ENCODE measurements at regions not wholly inside any gene's neighbourhood (a gene's known extent, or its start where the extent isn't known, plus 50 kb on each side); places are given as distances from the start of the nearest gene placed in this dataset.

DNA sequence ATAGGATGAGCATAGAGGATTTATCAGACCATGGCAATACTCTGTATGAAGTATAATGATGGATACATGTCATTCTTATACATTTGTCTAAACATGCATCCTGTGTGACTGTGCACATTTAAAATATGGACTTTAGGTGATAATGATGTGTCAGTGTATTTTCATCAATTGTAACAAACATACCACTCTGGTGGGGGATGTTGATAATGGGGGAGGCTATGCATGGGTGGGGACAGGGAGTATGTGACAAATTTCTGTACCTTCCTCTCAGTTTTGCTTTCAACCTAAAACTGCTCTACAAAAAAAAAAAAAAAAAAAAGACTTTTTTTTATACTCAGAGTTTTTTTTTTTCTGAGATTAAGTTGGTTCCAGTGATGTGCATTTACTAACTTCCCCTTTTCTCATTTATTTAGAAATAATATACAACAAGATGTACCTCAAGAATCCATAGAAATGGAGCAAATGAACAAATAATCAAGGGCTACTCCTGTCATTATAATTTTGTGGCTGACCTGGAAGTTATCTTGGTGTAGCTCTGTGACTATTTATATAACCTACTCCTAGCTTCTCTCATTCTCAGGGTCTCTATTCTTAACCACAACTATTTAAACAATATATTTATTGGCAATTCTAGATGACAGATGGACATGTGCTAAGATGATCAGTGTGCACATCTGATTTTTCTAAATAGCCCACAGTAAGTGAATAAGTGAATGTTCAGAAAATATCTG lies 108.9 kb upstream of the ITGA4 start:
- no peak for FAIRE-seq
- no peaks in the 10 kb centered on the region for H3K9me3 Mint-ChIP-seq (ENCODE audit: unreplicated experiment)

DNA sequence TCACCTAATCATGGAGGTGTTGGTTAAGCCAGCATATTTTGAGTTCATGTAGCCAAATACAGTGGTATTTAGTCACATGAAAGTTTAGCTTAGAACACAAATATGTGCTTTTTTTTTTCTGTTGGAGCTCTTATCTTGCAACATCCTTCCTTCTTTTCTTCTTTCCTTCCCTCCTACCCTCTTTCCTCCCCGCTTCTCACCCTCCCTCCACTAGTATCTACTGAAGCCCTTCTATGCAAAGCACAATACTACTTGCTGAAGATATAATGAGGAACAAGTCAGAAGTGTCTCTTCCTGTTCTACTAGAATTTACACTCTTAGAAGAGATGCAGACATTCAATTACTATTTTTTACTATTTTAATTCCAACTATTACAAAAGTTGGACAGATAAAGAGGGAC lies 105.0 kb upstream of the ITGA4 start:
- H3K4me2 ChIP-seq (ENCODE audit: low read length), result no peak overlapping the region
- FAIRE-seq, result no peak
- peaks cover 6% of the 10 kb centered on the region for H3K4me1 Mint-ChIP-seq (ENCODE audit: low read depth, unreplicated experiment)
- H4K20me1 ChIP-seq (ENCODE audit: insufficient read depth, low read length), result no peaks in the 10 kb centered on the region
- H3K27ac Mint-ChIP-seq (ENCODE audit: unreplicated experiment), result no peak overlapping the region
- H3K27me3 Mint-ChIP-seq (ENCODE audit: low read depth, unreplicated experiment), result no peaks in the 10 kb centered on the region
- H3K9me3 Mint-ChIP-seq (ENCODE audit: unreplicated experiment), result no peaks in the 10 kb centered on the region
- H3K36me3 Mint-ChIP-seq (ENCODE audit: low read depth, unreplicated experiment), result no peaks in the 10 kb centered on the region
- no peaks in the 10 kb centered on the region for H3K9me3 ChIP-seq (ENCODE audit: insufficient read depth, low read depth, low read length)
- no peaks in the 10 kb centered on the region for H3K79me2 ChIP-seq (ENCODE audit: insufficient read depth, low read length)
- no peak for DNase-seq (ENCODE audit: low read depth)
- H3K27me3 ChIP-seq (ENCODE audit: insufficient read depth, low read length), result no peaks in the 10 kb centered on the region
- peaks cover 7% of the 10 kb centered on the region for H3K4me1 ChIP-seq (ENCODE audit: insufficient read depth, low read length)
- H3K27ac ChIP-seq (ENCODE audit: low read depth, low read length), result no peak overlapping the region
- no peak overlapping the region for H3K4me3 Mint-ChIP-seq (ENCODE audit: unreplicated experiment)
- H2AFZ ChIP-seq (ENCODE audit: low read depth, low read length), result no peak overlapping the region
- no peak for TF ChIP-seq EZH2 (IDR thresholded peaks at IDR 0.05; ENCODE audit: insufficient read depth, low read length)
- TF ChIP-seq, protein P1, sequence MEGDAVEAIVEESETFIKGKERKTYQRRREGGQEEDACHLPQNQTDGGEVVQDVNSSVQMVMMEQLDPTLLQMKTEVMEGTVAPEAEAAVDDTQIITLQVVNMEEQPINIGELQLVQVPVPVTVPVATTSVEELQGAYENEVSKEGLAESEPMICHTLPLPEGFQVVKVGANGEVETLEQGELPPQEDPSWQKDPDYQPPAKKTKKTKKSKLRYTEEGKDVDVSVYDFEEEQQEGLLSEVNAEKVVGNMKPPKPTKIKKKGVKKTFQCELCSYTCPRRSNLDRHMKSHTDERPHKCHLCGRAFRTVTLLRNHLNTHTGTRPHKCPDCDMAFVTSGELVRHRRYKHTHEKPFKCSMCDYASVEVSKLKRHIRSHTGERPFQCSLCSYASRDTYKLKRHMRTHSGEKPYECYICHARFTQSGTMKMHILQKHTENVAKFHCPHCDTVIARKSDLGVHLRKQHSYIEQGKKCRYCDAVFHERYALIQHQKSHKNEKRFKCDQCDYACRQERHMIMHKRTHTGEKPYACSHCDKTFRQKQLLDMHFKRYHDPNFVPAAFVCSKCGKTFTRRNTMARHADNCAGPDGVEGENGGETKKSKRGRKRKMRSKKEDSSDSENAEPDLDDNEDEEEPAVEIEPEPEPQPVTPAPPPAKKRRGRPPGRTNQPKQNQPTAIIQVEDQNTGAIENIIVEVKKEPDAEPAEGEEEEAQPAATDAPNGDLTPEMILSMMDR (IDR thresholded peaks at IDR 0.05; ENCODE audit: insufficient read depth, low read depth, low read length), result no peak
- no peak overlapping the region for H3K4me3 ChIP-seq (ENCODE audit: insufficient read depth, low read depth, low read length)
- H3K36me3 ChIP-seq (ENCODE audit: insufficient read depth, low read length), result no peaks in the 10 kb centered on the region
- no peak overlapping the region for H3K9ac ChIP-seq (ENCODE audit: low read length)

More for the DNA sequence above, 108.9 kb upstream of the ITGA4 start:
- Mint-ChIP-seq H3K4me3 (ENCODE audit: unreplicated experiment) (no peak overlapping the region), H3K4me1 (ENCODE audit: low read depth, unreplicated experiment) (peaks cover 2% of the 10 kb centered on the region), H3K27me3 (ENCODE audit: low read depth, unreplicated experiment) (no peaks in the 10 kb centered on the region), H3K36me3 (ENCODE audit: low read depth, unreplicated experiment) (no peaks in the 10 kb centered on the region), H3K27ac (ENCODE audit: unreplicated experiment) (no peak overlapping the region)
- H3K79me2 ChIP-seq (ENCODE audit: insufficient read depth, low read length), result no peaks in the 10 kb centered on the region
- no peaks in the 10 kb centered on the region for H4K20me1 ChIP-seq (ENCODE audit: insufficient read depth, low read length)
- no peaks in the 10 kb centered on the region for H3K36me3 ChIP-seq (ENCODE audit: insufficient read depth, low read length)
- no peak for DNase-seq (ENCODE audit: low read depth)
- TF ChIP-seq EZH2 (IDR thresholded peaks at IDR 0.05; ENCODE audit: insufficient read depth, low read length), result no peak
- TF ChIP-seq, protein P1 (IDR thresholded peaks at IDR 0.05; ENCODE audit: insufficient read depth, low read depth, low read length), result no peak
- H3K4me1 ChIP-seq (ENCODE audit: insufficient read depth, low read length), result no peaks in the 10 kb centered on the region
- no peak overlapping the region for H3K9ac ChIP-seq (ENCODE audit: low read length)
- no peak overlapping the region for H3K4me2 ChIP-seq (ENCODE audit: low read length)
- no peak overlapping the region for H2AFZ ChIP-seq (ENCODE audit: low read depth, low read length)
- no peaks in the 10 kb centered on the region for H3K27me3 ChIP-seq (ENCODE audit: insufficient read depth, low read length)
- H3K4me3 ChIP-seq (ENCODE audit: insufficient read depth, low read depth, low read length), result no peak overlapping the region
- H3K9me3 ChIP-seq (ENCODE audit: insufficient read depth, low read depth, low read length), result no peaks in the 10 kb centered on the region
- no peak overlapping the region for H3K27ac ChIP-seq (ENCODE audit: low read depth, low read length)

DNA sequence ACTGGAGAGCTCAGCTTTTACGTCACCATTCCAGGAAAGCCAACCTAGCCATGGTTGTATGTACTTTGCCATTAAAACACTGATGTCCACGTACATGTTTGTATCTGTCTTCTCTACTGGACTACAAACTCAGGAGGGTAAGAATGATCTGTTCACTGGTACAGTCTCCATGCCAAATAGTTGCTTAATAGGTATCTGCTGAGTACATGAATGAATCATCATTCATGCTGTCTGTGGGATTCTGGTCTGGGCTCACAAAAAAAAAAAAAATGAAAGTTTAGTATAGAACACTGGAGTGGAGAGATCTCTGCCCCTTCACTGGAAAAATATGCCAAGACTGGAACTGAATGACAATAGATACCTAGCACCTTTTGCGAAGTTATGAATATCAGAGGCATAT lies 102.6 kb upstream of the ITGA4 start:
- Histone ChIP-seq H3K9ac (ENCODE audit: low read length) (no peak overlapping the region), H3K36me3 (ENCODE audit: insufficient read depth, low read length) (no peaks in the 10 kb centered on the region), H4K20me1 (ENCODE audit: insufficient read depth, low read length) (no peaks in the 10 kb centered on the region), H3K27ac (ENCODE audit: low read depth, low read length) (no peak overlapping the region), H3K4me3 (ENCODE audit: insufficient read depth, low read depth, low read length) (no peak overlapping the region), H3K27me3 (ENCODE audit: insufficient read depth, low read length) (no peaks in the 10 kb centered on the region), H3K9me3 (ENCODE audit: insufficient read depth, low read depth, low read length) (no peaks in the 10 kb centered on the region), H3K79me2 (ENCODE audit: insufficient read depth, low read length) (no peaks in the 10 kb centered on the region), H2AFZ (ENCODE audit: low read depth, low read length) (peak overlapping the region; percentile 37), H3K4me2 (ENCODE audit: low read length) (peak overlapping the region; percentile 13), H3K4me1 (ENCODE audit: insufficient read depth, low read length) (peaks cover 7% of the 10 kb centered on the region)
- no peak overlapping the region for H3K4me3 Mint-ChIP-seq (ENCODE audit: unreplicated experiment)
- peak; percentile 84 for DNase-seq (ENCODE audit: low read depth)
- TF ChIP-seq EZH2 (IDR thresholded peaks at IDR 0.05; ENCODE audit: insufficient read depth, low read length), result no peak
- TF ChIP-seq, protein P1 (IDR thresholded peaks at IDR 0.05; ENCODE audit: insufficient read depth, low read depth, low read length), result no peak
- no peaks in the 10 kb centered on the region for H3K9me3 Mint-ChIP-seq (ENCODE audit: unreplicated experiment)
- FAIRE-seq, result peak; percentile 67
- peaks cover 12% of the 10 kb centered on the region for H3K4me1 Mint-ChIP-seq (ENCODE audit: low read depth, unreplicated experiment)
- peak overlapping the region; percentile 21 for H3K27ac Mint-ChIP-seq (ENCODE audit: unreplicated experiment)
- no peaks in the 10 kb centered on the region for H3K36me3 Mint-ChIP-seq (ENCODE audit: low read depth, unreplicated experiment)
- H3K27me3 Mint-ChIP-seq (ENCODE audit: low read depth, unreplicated experiment), result no peaks in the 10 kb centered on the region

Data from astrocyte (in vitro differentiated cells and primary cell).